GM18508 (cell line): ENCODE measurements at regions not wholly inside any gene's neighbourhood (a gene's known extent, or its start where the extent isn't known, plus 50 kb on each side); places are given as distances from the start of the nearest gene placed in this dataset.

Experiments
- ATAC-seq: cut with Tn5 transposase; IDR thresholded peaks from one replicate; pipeline ENCODE4 v1.9.1; 2021; ENCODE audit warnings: moderate number of reproducible peaks; ENCODE audit not compliant: insufficient read depth, unreplicated experiment

DNA sequence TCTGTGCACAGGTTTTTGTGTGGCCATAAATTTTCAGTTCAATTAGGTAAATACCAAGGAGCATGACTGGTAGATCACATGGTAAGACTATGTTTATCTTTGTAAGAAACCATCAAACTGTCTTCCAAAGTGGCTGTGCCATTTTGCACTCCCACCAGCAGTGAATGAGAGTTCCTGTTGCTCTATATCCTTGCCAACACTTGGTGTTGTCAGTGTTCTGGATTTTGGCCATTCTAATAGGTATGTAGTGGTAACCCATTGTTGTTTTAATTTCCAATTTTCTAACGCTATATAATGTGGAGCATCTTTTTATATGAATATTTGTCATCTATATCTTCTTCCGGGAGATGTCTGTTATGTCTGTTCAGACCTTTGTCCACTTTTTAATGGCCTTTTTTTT is 51.7 kb upstream of the MED4 start:
- no peak for ATAC-seq

DNA sequence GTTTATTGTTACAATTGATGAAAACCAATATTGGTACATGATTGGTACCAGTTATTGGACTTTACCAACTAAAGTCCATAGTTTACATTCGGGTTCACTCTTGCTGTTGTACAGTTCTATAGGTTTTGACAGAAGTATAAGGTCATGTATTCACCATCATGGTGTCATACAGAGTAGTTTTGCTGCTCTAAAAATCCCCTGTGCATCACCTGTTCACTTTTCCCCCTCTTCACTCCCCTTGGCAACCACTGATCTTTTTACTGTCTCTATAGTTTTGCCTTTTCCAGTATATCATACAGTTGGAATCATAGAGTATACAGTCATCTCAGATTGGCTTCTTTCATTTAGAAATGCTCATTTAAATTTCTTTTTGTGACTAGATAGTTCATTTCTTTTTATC is 51.2 kb upstream of the MED4 start:
- ATAC-seq, result no peak
